B cell (primary cell): ENCODE measurements at regions not wholly inside any gene's neighbourhood (a gene's known extent, or its start where the extent isn't known, plus 50 kb on each side); places are given as distances from the start of the nearest gene placed in this dataset.

Source experiments
- CTCF ChIP-seq: fragments of 200-600 bp; IDR thresholded peaks from one replicate; pipeline ENCODE4 v1.8.0; 2022; ENCODE audit warnings: antibody characterized with exemption, mild to moderate bottlenecking
- EZH2 ChIP-seq: IDR thresholded peaks from 2 replicates; pipeline ENCODE4 v1.6.1; 2012; ENCODE audit warnings: borderline replicate concordance, low read depth, mild to moderate bottlenecking, moderate library complexity, low read length; ENCODE audit not compliant: insufficient read depth, poor library complexity, severe bottlenecking

- no peak for TF ChIP-seq CTCF
- no peak for TF ChIP-seq EZH2
Observed at GRCh38 chr2:128502638-128503246, 184.1 kb upstream of the HS6ST1 start.
